ENCODE measurements at regions not wholly inside any gene's neighbourhood (a gene's known extent, or its start where the extent isn't known, plus 50 kb on each side); places are given as distances from the start of the nearest gene placed in this dataset.

GRCh38 chr5:174649391-174649790 lies 75.0 kb upstream of the MSX2 start:
- TF ChIP-seq CTCF (IDR thresholded peaks at IDR 0.05) (no peak), EZH2phosphoT487 (IDR thresholded peaks at IDR 0.05) (no peak), EZH2 (IDR thresholded peaks at IDR 0.05) (no peak)

Measured in neural progenitor cell (in vitro differentiated cells).